AG09319 (cell line): ENCODE measurements at regions not wholly inside any gene's neighbourhood (a gene's known extent, or its start where the extent isn't known, plus 50 kb on each side); places are given as distances from the start of the nearest gene placed in this dataset.

Experiments
- DNase-seq: peaks from one replicate; pipeline ENCODE4 v3.0.0-alpha.2; 2010; ENCODE audit warnings: low read depth; ENCODE audit errors: extremely low read depth
- CTCF ChIP-seq: IDR thresholded peaks from 2 replicates; pipeline ENCODE4 v1.5.1; 2011; ENCODE audit warnings: low read depth, mild to moderate bottlenecking, inconsistent platforms, low read length, moderate library complexity

- no peak for DNase-seq
- no peak for TF ChIP-seq CTCF
Observed at GRCh38 chr18:56509656-56510055, 128.7 kb downstream of the TXNL1 start.

GRCh38 chr18:56508370-56509036, 129.9 kb downstream of the TXNL1 start:
- no peak for DNase-seq
- TF ChIP-seq CTCF = no peak

- DNase-seq = no peak
Observed at GRCh38 chr18:56505971-56506370, 132.4 kb downstream of the TXNL1 start.

GRCh38 chr18:56505293-56505692, 133.1 kb downstream of the TXNL1 start:
- DNase-seq = no peak
- TF ChIP-seq CTCF = no peak

More at GRCh38 chr18:56505971-56506370, 132.4 kb downstream of the TXNL1 start:
- no peak for TF ChIP-seq CTCF

- no peak for TF ChIP-seq CTCF
- DNase-seq = no peak
Observed at GRCh38 chr18:56501896-56502295, 136.5 kb downstream of the TXNL1 start.

- TF ChIP-seq CTCF = no peak
- DNase-seq = no peak
Observed at GRCh38 chr18:56495884-56496283, 142.5 kb downstream of the TXNL1 start.

GRCh38 chr18:56493531-56493930, 144.9 kb downstream of the TXNL1 start:
- TF ChIP-seq CTCF = no peak
- no peak for DNase-seq
